ENCODE measurements at regions not wholly inside any gene's neighbourhood (a gene's known extent, or its start where the extent isn't known, plus 50 kb on each side); places are given as distances from the start of the nearest gene placed in this dataset.

- TF ChIP-seq CTCF (IDR thresholded peaks at IDR 0.05; ENCODE audit: borderline replicate concordance, extremely low read depth, low read length, poor library complexity, severe bottlenecking) = no peak
- TF ChIP-seq EZH2 (IDR thresholded peaks at IDR 0.05; ENCODE audit: borderline replicate concordance, low read depth, low read length, severe bottlenecking) = no peak
These were observed 309.4 kb downstream of the KCNC2 start for GRCh38 chr12:74900232-74900631.

All from DND-41 (cell line).